VCaP (cell line): ENCODE measurements at regions not wholly inside any gene's neighbourhood (a gene's known extent, or its start where the extent isn't known, plus 50 kb on each side); places are given as distances from the start of the nearest gene placed in this dataset.

ENCODE experiments used
- H3K27ac ChIP-seq: fragments of 450-650 bp; 2 replicates; pipeline ENCODE4 v1.5.1; 2017
- TF ChIP-seq, protein P1 (sequence below): fragments of 450-650 bp; conservative IDR thresholded peaks from 2 replicates; pipeline ENCODE4 v1.5.1; 2017; ENCODE audit warnings: mild to moderate bottlenecking, moderate library complexity

DNA sequence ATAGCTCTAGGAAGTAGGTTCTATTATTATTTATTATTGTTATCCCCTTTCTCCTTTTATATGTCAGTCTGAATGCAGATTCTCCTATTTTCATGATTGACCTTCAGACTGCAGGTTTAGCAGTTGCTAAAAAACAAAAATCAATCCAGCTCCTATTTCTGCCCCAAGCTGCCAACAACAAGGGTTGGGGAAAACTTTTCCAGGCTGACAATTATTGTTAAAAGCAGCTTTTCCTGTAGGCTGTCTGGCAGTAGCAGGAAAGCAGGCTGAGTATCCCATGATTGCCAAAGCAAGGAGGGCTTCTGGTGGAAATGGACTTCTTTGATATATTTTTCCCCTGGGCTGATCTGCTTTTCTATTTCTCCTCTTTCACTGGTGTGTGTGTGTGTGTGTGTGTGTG, 78.0 kb upstream of the CTLA4 start:
- H3K27ac ChIP-seq, result no peak overlapping the region
- TF ChIP-seq, protein P1, sequence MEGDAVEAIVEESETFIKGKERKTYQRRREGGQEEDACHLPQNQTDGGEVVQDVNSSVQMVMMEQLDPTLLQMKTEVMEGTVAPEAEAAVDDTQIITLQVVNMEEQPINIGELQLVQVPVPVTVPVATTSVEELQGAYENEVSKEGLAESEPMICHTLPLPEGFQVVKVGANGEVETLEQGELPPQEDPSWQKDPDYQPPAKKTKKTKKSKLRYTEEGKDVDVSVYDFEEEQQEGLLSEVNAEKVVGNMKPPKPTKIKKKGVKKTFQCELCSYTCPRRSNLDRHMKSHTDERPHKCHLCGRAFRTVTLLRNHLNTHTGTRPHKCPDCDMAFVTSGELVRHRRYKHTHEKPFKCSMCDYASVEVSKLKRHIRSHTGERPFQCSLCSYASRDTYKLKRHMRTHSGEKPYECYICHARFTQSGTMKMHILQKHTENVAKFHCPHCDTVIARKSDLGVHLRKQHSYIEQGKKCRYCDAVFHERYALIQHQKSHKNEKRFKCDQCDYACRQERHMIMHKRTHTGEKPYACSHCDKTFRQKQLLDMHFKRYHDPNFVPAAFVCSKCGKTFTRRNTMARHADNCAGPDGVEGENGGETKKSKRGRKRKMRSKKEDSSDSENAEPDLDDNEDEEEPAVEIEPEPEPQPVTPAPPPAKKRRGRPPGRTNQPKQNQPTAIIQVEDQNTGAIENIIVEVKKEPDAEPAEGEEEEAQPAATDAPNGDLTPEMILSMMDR, result no peak

DNA sequence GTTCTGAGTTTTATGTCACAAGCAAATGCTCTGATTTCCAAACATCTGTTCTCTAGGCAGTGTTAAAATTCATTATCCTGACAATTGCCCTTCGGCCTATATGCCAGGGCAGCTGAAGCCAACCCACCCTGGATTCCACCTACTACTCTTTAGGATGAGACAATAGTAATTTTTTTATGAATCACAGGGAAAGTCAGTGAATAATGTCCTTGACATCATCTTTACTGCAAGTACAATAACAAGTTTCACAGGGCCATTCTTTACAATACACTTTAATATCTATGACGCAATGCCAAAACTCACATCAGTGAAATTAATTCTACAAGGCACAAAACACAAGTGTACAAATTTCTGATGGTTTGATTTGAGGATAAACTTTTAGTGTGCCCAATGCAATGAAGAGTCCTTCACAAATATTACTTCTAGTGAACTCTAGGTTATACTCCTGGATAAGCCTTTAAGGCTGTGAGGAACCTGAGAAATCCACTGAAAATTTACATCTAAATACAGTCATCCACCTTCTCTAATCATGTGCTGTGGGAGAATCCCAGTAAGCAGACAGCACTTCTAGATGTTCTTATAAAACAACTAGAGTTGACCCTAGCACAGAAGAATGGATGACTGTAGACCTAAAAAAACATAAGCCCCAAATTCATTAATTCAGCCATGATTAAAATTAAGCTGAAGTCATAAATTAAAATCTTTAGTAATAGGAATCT, 77.3 kb upstream of the CTLA4 start:
- TF ChIP-seq, protein P1, result no peak

DNA sequence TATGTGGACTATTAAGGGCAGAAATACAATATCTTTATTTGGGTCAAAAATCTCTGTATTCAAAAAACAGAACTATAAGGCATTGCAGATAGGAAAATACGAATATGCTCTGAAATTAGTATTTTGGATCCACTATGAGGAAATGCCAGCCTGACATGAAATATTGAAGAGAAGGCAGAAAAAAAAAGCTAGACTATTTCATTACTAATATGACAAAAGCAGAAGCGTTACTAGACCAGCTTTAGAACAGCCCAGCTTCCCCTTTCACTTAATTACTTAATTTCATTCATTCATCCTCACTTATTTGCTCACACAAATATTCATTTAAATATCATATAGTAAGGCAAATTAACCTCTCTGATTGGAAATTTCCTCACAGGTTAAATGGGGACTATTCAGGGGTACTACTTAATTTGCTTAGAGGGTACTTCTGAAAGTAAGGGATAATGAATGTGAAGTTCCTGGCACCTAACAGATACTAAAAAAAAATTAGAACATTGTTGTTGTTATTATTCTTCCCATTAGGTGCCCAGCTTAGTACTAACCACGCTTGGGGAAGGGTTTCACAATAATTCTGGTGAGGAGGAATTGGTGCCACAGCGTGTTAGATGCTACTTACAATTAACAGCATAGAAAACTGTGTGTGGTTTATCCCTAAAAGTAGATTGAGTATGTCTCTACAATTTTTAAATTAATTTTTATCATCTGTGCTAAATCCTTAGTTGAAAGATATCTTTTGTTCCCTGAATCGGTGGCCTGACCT, 71.1 kb upstream of the CTLA4 start:
- no peak overlapping the region for H3K27ac ChIP-seq
- TF ChIP-seq, protein P1, result no peak

More for the DNA sequence above, 77.3 kb upstream of the CTLA4 start:
- H3K27ac ChIP-seq, result no peak overlapping the region

DNA sequence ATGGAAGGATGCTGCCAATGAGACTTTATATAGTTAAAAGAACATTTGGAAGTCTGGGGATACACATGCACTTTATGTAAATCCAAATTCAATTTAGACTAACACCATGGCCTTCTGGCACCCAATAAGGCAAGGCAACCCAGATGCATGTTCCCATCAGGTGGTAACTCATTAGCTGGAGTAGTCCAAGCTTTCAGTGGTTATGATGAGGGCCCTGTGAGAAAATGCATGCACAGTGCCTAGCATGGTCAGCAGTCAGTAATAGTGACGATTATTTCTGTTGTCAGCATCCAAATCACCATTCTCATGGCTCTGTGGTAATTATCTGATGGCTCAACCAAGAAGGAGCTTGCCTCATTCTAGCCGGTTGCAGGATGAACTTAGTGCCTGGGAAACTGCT, 70.3 kb upstream of the CTLA4 start:
- no peak overlapping the region for H3K27ac ChIP-seq
- TF ChIP-seq, protein P1, result no peak

DNA sequence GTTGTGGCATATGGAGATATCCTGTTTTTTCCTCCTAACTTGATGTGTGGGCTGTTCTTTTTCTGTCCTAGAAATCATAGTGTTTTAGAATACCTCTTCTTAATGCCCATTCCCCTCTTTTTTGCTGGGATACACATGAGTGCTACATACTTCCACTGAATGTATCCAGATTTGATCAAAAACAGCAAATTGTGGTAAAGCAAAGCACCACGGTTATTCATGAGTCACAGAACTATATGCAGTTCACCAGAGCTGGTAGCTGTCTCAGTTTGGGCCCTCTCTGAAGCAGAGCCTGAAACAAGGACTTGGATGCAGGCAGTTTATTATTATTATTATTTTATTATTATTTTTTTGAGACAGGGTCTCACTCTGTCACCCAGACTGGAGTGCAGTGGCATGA, 69.9 kb upstream of the CTLA4 start:
- TF ChIP-seq, protein P1, result no peak
- H3K27ac ChIP-seq, result no peak overlapping the region

DNA sequence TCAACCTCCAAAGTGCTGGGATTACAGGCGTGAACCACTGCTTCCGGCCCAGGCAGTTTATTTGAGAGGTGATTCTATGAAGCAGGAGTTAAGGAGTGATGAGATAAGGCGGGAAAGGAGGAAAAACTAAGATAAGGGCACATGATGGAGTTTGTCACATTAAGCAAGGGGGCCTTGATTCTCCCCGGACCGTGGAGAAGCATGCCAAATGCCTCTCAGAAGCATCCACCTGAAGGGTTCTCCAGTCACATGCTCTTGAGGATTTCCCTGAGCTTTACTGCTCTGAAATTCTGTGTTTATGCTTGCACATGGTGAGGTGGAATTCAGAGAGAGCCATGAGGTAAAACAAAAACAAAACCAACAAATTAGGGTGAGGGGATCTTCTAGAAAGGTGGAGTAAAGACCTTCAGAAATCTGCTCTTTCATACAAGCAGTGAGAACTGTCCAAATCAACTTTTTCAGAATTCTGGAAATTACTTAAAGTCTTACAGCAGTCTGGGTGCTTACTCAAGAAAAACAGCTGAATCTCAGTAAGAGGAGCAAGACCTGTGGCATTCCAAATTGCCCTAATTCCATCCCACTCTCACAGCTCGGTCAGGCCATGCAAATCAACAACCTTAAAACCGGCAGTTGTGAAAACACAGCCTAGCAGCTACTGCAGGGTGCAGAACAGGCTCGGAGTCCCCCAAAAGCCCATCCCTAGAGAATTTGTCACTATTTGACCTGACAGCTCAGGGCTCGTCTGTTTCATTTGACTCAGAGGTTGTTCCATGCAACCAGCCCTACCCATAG, 69.1 kb upstream of the CTLA4 start:
- no peak overlapping the region for H3K27ac ChIP-seq
- TF ChIP-seq, protein P1, result no peak

DNA sequence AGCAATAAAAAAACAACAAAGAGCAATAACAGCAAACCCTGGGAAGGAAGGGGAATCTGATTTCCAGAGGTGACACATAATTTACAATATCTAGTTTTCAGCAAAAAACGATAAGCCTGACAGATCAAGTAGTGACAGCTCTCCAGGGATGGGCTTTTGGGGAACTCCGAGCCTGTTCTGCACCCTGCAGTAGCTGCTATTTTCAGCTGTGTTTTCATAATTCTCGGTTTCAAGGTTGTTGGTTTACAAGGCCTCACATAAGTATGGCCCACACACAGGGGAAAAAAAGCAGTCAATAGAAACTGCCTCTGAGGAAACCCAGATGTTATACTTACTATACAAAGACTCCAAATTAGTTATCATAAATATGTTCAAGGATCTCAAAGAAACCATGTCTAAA, 67.7 kb upstream of the CTLA4 start:
- TF ChIP-seq, protein P1, result no peak

More for the DNA sequence above, 67.7 kb upstream of the CTLA4 start:
- no peak overlapping the region for H3K27ac ChIP-seq
